Keratinocyte (primary cell): ENCODE measurements at regions not wholly inside any gene's neighbourhood (a gene's known extent, or its start where the extent isn't known, plus 50 kb on each side); places are given as distances from the start of the nearest gene placed in this dataset.

ENCODE experiments used
- DNase-seq: peaks from one replicate; pipeline ENCODE4 v3.0.0-alpha.2; 2011; ENCODE audit warnings: low read depth, missing footprints, low spot score
- FAIRE-seq: peaks from 2 replicates; lab custom pipeline; 2011; peaks lifted over from hg19 to GRCh38; lab: Jason Lieb, UNC
- H2AFZ ChIP-seq: 2 replicates; pipeline ENCODE4 v1.6.0; 2012; ENCODE audit warnings: low read length, control low read depth, inconsistent platforms; ENCODE audit not compliant: control insufficient read depth
- H3K27ac ChIP-seq: 2 replicates; pipeline ENCODE4 v1.5.1; 2011; ENCODE audit warnings: low read length; ENCODE audit not compliant: control insufficient read depth, insufficient read depth
- H3K27me3 ChIP-seq: 3 replicates; pipeline ENCODE4 v1.6.0; 2011; ENCODE audit warnings: low read length; ENCODE audit not compliant: control insufficient read depth, insufficient read depth; ENCODE audit errors: extremely low read depth
- H3K36me3 ChIP-seq, 2 experiments: 2 replicates in 1 of 2; 3 replicates in 1 of 2; pipeline ENCODE4 v1.5.1; 2011; ENCODE audit warnings: low read length in 2 of 2, mild to moderate bottlenecking in 1 of 2; ENCODE audit not compliant: control insufficient read depth in 2 of 2, insufficient read depth in 2 of 2; ENCODE audit errors: extremely low read depth in 1 of 2
- H3K4me1 ChIP-seq: 3 replicates; pipeline ENCODE4 v1.5.1; 2011; ENCODE audit warnings: low read length; ENCODE audit not compliant: control insufficient read depth, insufficient read depth; ENCODE audit errors: extremely low read depth
- H3K4me2 ChIP-seq: 3 replicates; pipeline ENCODE4 v1.6.0; 2011; ENCODE audit warnings: low read depth, low read length; ENCODE audit not compliant: control insufficient read depth, insufficient read depth; ENCODE audit errors: extremely low read depth
- H3K4me3 ChIP-seq, 3 experiments: fragments of 200-600 bp in 1 of 3; sonication (generic) in 1 of 3; 2 replicates in 2 of 3; 3 replicates in 1 of 3; pipeline ENCODE4 v1.5.1; 2011 to 2016; ENCODE audit warnings: low read length in 3 of 3, mild to moderate bottlenecking in 3 of 3, control low read depth in 2 of 3, inconsistent platforms in 1 of 3, low read depth in 1 of 3, mixed read lengths in 1 of 3, mixed run types in 1 of 3, moderate library complexity in 1 of 3; ENCODE audit not compliant: control insufficient read depth in 2 of 3, insufficient read depth in 2 of 3; ENCODE audit errors: extremely low read depth in 1 of 3
- H3K79me2 ChIP-seq: 2 replicates; pipeline ENCODE4 v1.6.0; 2012; ENCODE audit warnings: low read length; ENCODE audit not compliant: control insufficient read depth, insufficient read depth
- H3K9ac ChIP-seq: 3 replicates; pipeline ENCODE4 v1.6.0; 2011; ENCODE audit warnings: low read length; ENCODE audit not compliant: control insufficient read depth, insufficient read depth; ENCODE audit errors: extremely low read depth
- H3K9me1 ChIP-seq: 3 replicates; pipeline ENCODE4 v1.6.0; 2011; ENCODE audit warnings: low read length; ENCODE audit not compliant: control insufficient read depth, insufficient read depth; ENCODE audit errors: extremely low read depth
- H3K9me3 ChIP-seq: 2 replicates; pipeline ENCODE4 v1.5.1; 2012; ENCODE audit warnings: low read depth, low read length; ENCODE audit not compliant: control insufficient read depth
- H4K20me1 ChIP-seq: 3 replicates; pipeline ENCODE4 v1.6.0; 2011; ENCODE audit warnings: low read length; ENCODE audit not compliant: control insufficient read depth, insufficient read depth; ENCODE audit errors: extremely low read depth
- CTCF ChIP-seq, 3 experiments: IDR thresholded peaks in 1 of 3; conservative IDR thresholded peaks in 1 of 3; optimal IDR thresholded peaks in 1 of 3; 2 replicates in 2 of 3; 3 replicates in 1 of 3; pipeline versions ENCODE3 to v1.5.1; 2011; ENCODE audit warnings: low read length in 3 of 3, mild to moderate bottlenecking in 3 of 3, moderate library complexity in 2 of 3, control low read depth in 1 of 3, inconsistent platforms in 1 of 3; ENCODE audit not compliant: insufficient read depth in 2 of 3; ENCODE audit errors: extremely low read depth in 1 of 3
- EZH2 ChIP-seq: IDR thresholded peaks from one replicate; pipeline ENCODE4 v1.6.1; 2012; ENCODE audit warnings: inconsistent platforms, mild to moderate bottlenecking, low read length, moderate library complexity
- dilution Hi-C: fragments of 300-500 bp; cut with MboI; formaldehyde crosslinking; loops from one replicate; pipeline ENCODE4 v1.7.0; 2020; ENCODE audit warnings: low sequenced_read_pairs; ENCODE audit not compliant: extremely low pct_ligation_motif_present

DNA sequence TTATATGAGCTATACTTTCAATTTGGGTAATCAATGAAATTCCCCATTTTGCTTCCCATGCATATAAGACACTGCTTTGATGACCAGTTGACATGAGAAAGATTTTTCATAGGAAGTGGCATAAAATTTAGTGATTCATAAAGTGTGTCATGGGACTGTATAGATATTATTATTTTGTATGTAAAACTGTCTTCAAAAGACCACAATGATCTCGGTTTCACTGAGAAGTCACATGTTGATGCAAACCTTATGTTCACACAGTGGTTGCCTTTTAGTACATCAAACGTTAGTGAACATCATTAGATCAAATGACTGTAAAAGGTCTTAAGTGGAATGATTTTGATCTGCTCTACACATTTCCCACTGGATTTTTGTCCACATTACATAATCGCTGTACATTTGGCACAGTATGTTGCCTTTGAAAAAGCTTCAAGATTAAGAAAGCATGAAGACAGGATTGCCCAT lies 349.2 kb upstream of the MEF2C start:
- Histone ChIP-seq H3K27ac (no peak overlapping the region), H3K36me3 (no peaks in the 10 kb centered on the region), H3K27me3 (no peaks in the 10 kb centered on the region), H3K4me3 (no peak overlapping the region), H3K79me2 (no peaks in the 10 kb centered on the region), H4K20me1 (no peaks in the 10 kb centered on the region), H3K9me3 (no peaks in the 10 kb centered on the region), H3K4me1 (no peaks in the 10 kb centered on the region), H2AFZ (no peak overlapping the region), H3K9me1 (no peaks in the 10 kb centered on the region), H3K4me2 (no peak overlapping the region), H3K9ac (no peak overlapping the region)
- FAIRE-seq (no peak), DNase-seq (no peak)
- TF ChIP-seq CTCF (optimal IDR thresholded peaks at IDR 0.05 in 1 of 3, IDR thresholded peaks at IDR 0.05 in 1 of 3, conservative IDR thresholded peaks at IDR 0.05 in 1 of 3; ENCODE audit: extremely low read depth in 1 of 3, insufficient read depth in 2 of 3, low read length in 3 of 3) (no peak), EZH2 (no peak)
- dilution Hi-C loops: no loop called here

DNA sequence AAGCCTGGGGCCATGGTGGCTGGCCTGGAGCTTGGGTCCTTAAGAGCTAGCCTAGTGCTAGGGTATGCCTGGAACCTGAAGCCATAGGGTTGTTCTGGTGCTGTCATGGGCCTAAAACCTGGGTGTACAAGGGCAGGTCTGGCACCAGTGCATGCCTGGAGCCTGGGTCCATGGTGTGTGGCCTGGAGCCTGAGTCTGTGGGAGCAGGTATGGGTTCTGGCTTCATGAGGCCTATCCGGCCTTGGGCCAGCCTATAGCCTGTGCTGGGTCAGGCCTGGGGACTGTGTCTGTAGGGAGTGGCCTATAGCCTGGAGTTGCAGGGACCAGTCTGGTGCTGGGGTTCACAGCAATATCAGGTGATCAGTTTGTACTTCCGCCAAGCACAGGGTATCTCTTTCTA lies 347.2 kb upstream of the MEF2C start:
- no peaks in the 10 kb centered on the region for H3K79me2 ChIP-seq
- no peak for TF ChIP-seq CTCF (optimal IDR thresholded peaks at IDR 0.05 in 1 of 3, IDR thresholded peaks at IDR 0.05 in 1 of 3, conservative IDR thresholded peaks at IDR 0.05 in 1 of 3; ENCODE audit: extremely low read depth in 1 of 3, insufficient read depth in 2 of 3, low read length in 3 of 3)
- no peak for TF ChIP-seq EZH2
- no peaks in the 10 kb centered on the region for H3K36me3 ChIP-seq
- H3K4me1 ChIP-seq: no peaks in the 10 kb centered on the region
- dilution Hi-C loops: no loop called here
- no peaks in the 10 kb centered on the region for H4K20me1 ChIP-seq
- no peaks in the 10 kb centered on the region for H3K27me3 ChIP-seq
- H2AFZ ChIP-seq: no peak overlapping the region
- no peaks in the 10 kb centered on the region for H3K9me3 ChIP-seq
- H3K9ac ChIP-seq: no peak overlapping the region
- H3K4me3 ChIP-seq: no peak overlapping the region
- no peak overlapping the region for H3K27ac ChIP-seq
- no peak overlapping the region for H3K4me2 ChIP-seq
- H3K9me1 ChIP-seq: no peaks in the 10 kb centered on the region
- FAIRE-seq: no peak
- no peak for DNase-seq
